HG03378 (cell line): ENCODE measurements at regions not wholly inside any gene's neighbourhood (a gene's known extent, or its start where the extent isn't known, plus 50 kb on each side); places are given as distances from the start of the nearest gene placed in this dataset.

Experiments
- ATAC-seq: cut with Tn5 transposase; IDR thresholded peaks from one replicate; pipeline ENCODE4 v1.9.1; 2021; ENCODE audit warnings: mild to moderate bottlenecking, moderate library complexity; ENCODE audit not compliant: unreplicated experiment

- ATAC-seq, result no peak
Observed at GRCh38 chr2:241942416-241943208, 73.1 kb downstream of the RTP5 start.

- no peak for ATAC-seq
Observed at GRCh38 chr2:241943209-241943850, 73.8 kb downstream of the RTP5 start.

- no peak for ATAC-seq
Observed at GRCh38 chr2:241943961-241944575, 74.5 kb downstream of the RTP5 start.

GRCh38 chr2:241944821-241945220 is 75.3 kb downstream of the RTP5 start:
- no peak for ATAC-seq

- no peak for ATAC-seq
Observed at GRCh38 chr2:241945311-241945710, 75.8 kb downstream of the RTP5 start.

GRCh38 chr2:241945803-241946202 is 76.3 kb downstream of the RTP5 start:
- ATAC-seq, result no peak

- no peak for ATAC-seq
Observed at GRCh38 chr2:241946306-241947003, 76.9 kb downstream of the RTP5 start.

- ATAC-seq, result no peak
Observed at GRCh38 chr2:241947004-241947350, 77.4 kb downstream of the RTP5 start.

- ATAC-seq, result no peak
Observed at GRCh38 chr2:241947401-241947800, 77.9 kb downstream of the RTP5 start.

GRCh38 chr2:241947876-241948275 is 78.3 kb downstream of the RTP5 start:
- ATAC-seq, result no peak

GRCh38 chr2:241948299-241948897 is 78.9 kb downstream of the RTP5 start:
- no peak for ATAC-seq

GRCh38 chr2:241948901-241949735 is 79.6 kb downstream of the RTP5 start:
- no peak for ATAC-seq

GRCh38 chr2:241949736-241950412 is 80.3 kb downstream of the RTP5 start:
- ATAC-seq, result no peak

GRCh38 chr2:241950413-241951315 is 81.1 kb downstream of the RTP5 start:
- ATAC-seq, result no peak

- ATAC-seq, result no peak
Observed at GRCh38 chr2:241951316-241951700, 81.8 kb downstream of the RTP5 start.

GRCh38 chr2:241951920-241952319 is 82.4 kb downstream of the RTP5 start:
- ATAC-seq, result no peak

- no peak for ATAC-seq
Observed at GRCh38 chr2:241952816-241953215, 83.3 kb downstream of the RTP5 start.

GRCh38 chr2:241953324-241953928 is 83.9 kb downstream of the RTP5 start:
- ATAC-seq, result no peak
